SW 1271 (cell line): ENCODE measurements at regions not wholly inside any gene's neighbourhood (a gene's known extent, or its start where the extent isn't known, plus 50 kb on each side); places are given as distances from the start of the nearest gene placed in this dataset.
A peak's percentile ranks its signal among the peaks of the same experiment; 100 is the strongest.
"Not testable (repeated sequence)": the region's sequence is repeated elsewhere in the genome, so short reads cannot be mapped to it uniquely, and the experiment has no call there.

Source experiments
- DNase-seq, 2 experiments: peaks; one replicate each; lab custom pipeline; 2025; lab: John Stamatoyannopoulos, UW

DNA sequence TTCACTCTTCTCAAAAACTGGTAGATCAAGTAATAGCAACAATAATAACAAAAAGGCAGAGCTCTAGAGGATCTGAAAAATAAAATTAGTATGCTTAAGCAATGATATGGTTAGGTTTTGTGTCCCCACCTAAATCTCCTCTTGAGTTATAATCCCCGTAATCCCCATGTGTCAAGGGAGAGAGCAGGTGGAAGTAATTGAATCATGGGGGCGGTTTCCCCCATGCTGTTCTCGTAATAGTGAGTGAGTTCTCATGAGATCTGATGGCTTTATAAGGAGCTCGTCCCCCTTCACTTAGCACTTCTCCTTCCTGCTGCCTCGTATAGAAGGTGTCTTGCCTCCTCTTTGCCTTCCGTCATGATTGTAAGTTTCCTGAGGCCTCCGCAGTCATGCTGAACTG is 60.2 kb upstream of the ABHD2 start:
- DNase-seq, result no peak

DNA sequence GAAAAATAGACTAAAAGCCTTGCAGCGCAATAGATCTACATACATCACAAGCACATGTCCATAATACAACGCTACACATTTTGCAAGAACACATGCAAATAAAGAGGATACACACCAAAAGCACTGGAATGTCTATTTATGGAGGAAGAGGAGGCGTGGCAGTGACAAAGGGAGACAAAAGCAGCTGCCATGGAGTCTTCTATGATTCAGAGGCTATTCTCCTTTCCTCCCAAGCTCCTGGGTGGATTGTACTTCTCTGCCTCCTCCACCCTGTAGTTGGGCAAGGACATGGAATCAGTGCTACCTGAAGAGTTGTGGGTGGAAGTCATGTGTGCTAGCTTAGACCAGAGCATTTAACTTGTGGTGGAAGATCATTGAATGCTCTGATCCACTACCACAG is 57.9 kb upstream of the ABHD2 start:
- DNase-seq, result no peak

DNA sequence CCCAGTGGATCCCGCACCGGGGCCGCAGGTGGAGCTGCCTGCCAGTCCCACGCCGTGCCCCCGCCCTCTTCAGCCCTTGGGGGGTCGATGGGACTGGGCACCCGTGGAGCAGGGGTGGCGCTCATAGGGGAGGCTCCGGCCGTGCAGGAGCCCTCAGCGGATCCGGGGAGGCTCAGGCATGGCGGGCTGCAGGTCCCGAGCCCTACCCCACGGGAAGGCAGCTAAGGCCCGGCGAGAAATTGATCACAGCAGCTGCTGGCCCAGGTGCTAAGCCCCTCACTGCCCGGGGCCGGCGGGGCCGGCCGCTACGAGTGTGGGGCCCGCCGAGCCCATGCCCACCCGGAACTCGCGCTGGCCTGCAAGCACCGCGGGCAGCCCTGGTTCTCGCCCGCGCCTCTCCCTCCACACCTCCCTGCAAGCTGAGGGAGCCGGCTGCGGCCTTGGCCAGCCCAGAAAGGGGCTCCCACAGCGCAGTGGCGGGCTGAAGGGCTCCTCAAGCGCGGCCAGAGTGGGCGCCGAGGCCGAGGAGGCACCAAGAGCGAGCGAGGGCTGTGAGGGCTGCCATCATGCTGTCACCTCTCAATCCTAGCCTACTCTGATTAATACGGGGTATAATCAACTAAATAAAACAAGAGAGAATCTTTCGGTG is 56.5 kb upstream of the ABHD2 start:
- not testable (repeated sequence) for DNase-seq

DNA sequence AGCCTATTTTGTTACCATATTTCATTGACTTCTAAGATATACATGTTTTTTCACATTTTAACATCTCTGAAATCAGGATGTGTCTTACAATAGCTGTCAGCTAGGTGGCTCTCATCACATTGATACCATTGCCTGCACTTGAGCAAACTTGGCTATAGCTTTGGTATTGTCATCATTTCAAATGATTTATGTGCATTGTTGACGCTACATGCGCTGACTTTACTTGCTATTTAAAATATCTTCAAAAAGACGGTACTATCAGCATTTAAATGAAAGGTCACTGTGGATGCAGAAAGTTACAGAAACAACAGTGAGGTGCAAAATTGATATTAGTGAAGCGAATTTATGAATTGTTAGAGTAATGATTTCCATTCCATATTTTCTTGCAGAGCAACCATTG is 54.0 kb upstream of the ABHD2 start:
- DNase-seq, result peak in 1 of 2 experiments; percentile 37

DNA sequence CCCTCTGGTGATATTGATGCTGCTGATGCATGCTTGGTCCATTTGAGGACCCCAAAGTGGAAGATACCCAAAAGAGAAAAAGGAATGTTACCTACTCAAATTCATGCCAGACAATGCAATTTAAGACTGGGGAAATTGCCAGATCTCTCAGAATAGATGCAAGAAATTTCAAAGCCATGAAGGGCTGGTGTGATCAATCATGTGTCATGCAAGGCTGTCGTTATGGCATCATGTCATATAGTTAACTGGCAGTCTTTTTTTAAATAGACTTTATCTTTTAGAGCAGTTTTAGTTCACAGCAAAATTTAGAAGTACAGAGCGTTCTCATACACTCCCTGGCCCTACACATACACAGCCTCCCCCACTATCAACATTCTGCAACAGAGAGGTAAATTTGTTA is 53.1 kb upstream of the ABHD2 start:
- DNase-seq, result no peak

DNA sequence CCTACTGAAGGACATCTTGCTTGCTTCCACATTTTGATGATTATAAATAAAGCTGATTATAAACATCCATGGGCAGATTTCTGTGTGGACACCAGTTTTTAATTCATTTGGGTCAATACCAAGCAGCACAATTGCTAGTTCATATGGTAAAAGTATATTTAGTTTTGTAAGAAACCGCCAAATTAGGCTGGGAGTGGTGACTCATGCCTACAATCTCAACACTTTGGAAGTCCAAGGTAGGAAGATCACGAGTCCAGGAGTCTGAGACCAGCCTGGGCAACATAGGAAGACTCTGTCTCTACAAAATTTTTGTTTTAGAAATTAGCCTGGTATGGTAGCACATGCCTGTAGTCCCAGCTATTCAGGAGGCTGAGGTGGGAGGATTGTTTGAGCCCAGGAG is 52.6 kb upstream of the ABHD2 start:
- no peak for DNase-seq

DNA sequence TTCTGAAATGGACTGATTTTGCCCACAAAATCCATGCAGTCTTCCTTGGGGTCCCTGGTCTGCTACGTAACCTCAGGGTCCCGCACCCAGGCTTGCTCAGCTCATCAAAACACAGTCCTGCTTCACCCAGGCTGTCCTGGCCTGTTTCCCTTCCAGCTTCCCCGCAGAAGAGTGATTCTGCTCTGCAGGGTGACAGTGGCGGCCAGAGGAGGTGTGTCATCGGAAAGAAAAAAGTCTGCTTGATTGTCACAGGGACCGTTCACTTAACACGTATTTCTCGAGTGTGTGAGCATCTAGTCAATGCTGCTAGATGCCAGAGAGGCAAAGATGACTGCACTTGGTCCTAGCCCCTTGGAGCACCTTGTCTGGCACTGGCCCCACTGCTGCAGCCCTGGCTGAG is 50.1 kb upstream of the ABHD2 start:
- DNase-seq, result no peak
